ENCODE measurements at regions not wholly inside any gene's neighbourhood (a gene's known extent, or its start where the extent isn't known, plus 50 kb on each side); places are given as distances from the start of the nearest gene placed in this dataset.
"Not testable (repeated sequence)": the region's sequence is repeated elsewhere in the genome, so short reads cannot be mapped to it uniquely, and the experiment has no call there.

DNA sequence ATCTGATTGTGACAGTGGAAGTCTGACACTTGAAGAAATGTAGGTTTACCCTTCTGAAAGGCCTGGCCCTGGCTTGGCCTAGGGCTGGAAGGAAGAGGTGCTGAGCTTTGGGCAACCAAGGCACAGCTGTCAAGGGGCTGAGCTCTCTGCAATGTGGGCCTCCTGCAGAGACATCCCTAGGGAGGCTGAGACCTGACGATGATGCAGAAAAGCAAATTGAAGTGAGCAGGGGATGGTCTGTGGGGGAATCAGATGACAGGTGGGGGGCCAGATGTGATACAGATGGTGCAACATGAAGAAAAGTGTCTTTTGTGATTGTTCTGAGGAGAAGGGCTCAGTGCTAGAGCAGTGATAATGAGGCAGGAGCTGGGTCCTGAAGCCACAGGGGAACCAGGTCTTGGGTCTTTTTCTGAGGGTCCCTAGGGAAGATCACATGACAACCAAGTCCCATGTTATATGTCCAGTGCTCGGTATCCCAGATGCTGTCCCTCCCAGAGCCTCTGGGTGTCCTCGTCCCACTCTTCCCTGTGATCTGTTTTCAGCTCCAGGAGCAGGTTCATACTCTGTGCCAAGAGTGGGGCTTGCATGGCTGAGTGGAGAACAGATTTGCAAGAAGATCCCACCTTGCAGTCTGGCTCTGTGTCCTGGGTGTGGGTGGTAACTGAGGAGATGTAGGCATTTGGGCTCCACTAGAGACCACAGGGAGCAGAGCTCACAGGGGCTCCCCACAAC lies 79.9 kb upstream of the VPREB1 start (continued):
- TF ChIP-seq, protein P1, sequence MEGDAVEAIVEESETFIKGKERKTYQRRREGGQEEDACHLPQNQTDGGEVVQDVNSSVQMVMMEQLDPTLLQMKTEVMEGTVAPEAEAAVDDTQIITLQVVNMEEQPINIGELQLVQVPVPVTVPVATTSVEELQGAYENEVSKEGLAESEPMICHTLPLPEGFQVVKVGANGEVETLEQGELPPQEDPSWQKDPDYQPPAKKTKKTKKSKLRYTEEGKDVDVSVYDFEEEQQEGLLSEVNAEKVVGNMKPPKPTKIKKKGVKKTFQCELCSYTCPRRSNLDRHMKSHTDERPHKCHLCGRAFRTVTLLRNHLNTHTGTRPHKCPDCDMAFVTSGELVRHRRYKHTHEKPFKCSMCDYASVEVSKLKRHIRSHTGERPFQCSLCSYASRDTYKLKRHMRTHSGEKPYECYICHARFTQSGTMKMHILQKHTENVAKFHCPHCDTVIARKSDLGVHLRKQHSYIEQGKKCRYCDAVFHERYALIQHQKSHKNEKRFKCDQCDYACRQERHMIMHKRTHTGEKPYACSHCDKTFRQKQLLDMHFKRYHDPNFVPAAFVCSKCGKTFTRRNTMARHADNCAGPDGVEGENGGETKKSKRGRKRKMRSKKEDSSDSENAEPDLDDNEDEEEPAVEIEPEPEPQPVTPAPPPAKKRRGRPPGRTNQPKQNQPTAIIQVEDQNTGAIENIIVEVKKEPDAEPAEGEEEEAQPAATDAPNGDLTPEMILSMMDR (IDR thresholded peaks at IDR 0.05; ENCODE audit: low read depth, low read length, missing input control): no peak
- no peak for TF ChIP-seq SP1 (IDR thresholded peaks at IDR 0.05)

DNA sequence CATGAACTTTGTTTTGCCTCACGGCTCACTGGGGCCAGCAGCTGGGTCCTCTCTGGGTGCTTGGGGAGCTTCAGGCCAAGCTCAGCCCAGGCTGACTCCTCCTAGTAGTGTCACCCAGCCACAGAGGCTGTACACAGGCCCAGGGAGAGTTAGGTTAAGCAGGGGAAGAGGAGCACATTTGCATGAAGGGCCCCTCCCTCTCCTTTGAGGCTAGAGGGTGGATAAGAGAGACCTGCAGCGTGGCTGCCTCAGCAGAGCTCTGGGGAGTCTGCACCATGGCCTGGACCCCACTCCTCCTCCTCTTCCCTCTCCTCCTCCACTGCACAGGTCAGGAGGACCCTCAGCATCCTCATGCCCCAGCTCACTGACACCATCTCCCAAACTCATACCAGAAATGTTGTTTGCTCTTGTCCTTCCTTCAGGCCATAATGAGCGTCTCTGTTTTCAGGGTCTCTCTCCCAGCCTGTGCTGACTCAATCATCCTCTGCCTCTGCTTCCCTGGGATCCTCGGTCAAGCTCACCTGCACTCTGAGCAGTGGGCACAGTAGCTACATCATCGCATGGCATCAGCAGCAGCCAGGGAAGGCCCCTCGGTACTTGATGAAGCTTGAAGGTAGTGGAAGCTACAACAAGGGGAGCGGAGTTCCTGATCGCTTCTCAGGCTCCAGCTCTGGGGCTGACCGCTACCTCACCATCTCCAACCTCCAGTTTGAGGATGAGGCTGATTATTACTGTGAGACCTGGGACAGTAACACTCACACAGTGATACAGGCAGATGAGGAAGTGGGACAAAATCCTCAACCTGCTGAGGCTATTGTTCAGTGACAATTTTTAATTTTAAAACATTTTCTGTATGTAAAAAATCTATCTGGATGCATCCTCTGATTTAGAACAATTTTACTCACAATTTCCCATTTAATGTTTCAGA lies 82.4 kb upstream of the VPREB1 start:
- WGBS: 69% methylated on average over 9 of the region's 9 CpGs
- Histone ChIP-seq H3K4me1 (ENCODE audit: control insufficient read depth in 4 of 4, insufficient read depth in 4 of 4, low read length in 3 of 4) (no peaks in the 10 kb centered on the region), H3K36me3 (ENCODE audit: control insufficient read depth in 4 of 4, insufficient read depth in 3 of 4, low read depth in 1 of 4, low read length in 3 of 4) (no peaks in the 10 kb centered on the region), H3K9me3 (ENCODE audit: control insufficient read depth in 4 of 4, low read length in 3 of 4) (no peaks in the 10 kb centered on the region), H3K27ac (ENCODE audit: low read depth in 1 of 2, low read length in 2 of 2) (no peak overlapping the region), H3K4me3 (ENCODE audit: low read depth in 1 of 3, low read length in 3 of 3) (no peak overlapping the region), H3K27me3 (ENCODE audit: control insufficient read depth in 4 of 4, insufficient read depth in 4 of 4, low read length in 3 of 4) (peaks cover 0 to 2% (median 0%) of the 10 kb centered on the region in 4 donors), H3K9ac (ENCODE audit: low read depth in 1 of 2, low read length in 2 of 2) (no peak overlapping the region)
- TF ChIP-seq, protein P1 (IDR thresholded peaks at IDR 0.05; ENCODE audit: low read depth, low read length, missing input control): no peak
- TF ChIP-seq, protein P2, sequence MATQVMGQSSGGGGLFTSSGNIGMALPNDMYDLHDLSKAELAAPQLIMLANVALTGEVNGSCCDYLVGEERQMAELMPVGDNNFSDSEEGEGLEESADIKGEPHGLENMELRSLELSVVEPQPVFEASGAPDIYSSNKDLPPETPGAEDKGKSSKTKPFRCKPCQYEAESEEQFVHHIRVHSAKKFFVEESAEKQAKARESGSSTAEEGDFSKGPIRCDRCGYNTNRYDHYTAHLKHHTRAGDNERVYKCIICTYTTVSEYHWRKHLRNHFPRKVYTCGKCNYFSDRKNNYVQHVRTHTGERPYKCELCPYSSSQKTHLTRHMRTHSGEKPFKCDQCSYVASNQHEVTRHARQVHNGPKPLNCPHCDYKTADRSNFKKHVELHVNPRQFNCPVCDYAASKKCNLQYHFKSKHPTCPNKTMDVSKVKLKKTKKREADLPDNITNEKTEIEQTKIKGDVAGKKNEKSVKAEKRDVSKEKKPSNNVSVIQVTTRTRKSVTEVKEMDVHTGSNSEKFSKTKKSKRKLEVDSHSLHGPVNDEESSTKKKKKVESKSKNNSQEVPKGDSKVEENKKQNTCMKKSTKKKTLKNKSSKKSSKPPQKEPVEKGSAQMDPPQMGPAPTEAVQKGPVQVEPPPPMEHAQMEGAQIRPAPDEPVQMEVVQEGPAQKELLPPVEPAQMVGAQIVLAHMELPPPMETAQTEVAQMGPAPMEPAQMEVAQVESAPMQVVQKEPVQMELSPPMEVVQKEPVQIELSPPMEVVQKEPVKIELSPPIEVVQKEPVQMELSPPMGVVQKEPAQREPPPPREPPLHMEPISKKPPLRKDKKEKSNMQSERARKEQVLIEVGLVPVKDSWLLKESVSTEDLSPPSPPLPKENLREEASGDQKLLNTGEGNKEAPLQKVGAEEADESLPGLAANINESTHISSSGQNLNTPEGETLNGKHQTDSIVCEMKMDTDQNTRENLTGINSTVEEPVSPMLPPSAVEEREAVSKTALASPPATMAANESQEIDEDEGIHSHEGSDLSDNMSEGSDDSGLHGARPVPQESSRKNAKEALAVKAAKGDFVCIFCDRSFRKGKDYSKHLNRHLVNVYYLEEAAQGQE (IDR thresholded peaks at IDR 0.05): no peak
- TF ChIP-seq HNF4A (conservative IDR thresholded peaks at IDR 0.05) (no peak), RXRA (IDR thresholded peaks at IDR 0.05) (no peak), SP1 (IDR thresholded peaks at IDR 0.05) (no peak), HNF4G (IDR thresholded peaks at IDR 0.05) (no peak), RAD21 (IDR thresholded peaks at IDR 0.05) (no peak), YY1 (IDR thresholded peaks at IDR 0.05) (no peak), FOXA2 (IDR thresholded peaks at IDR 0.05) (no peak), EGR1 (IDR thresholded peaks at IDR 0.05; ENCODE audit: low read depth in 2 of 2) (no peak), FOXA1 (IDR thresholded peaks at IDR 0.05) (no peak), NR2F2 (IDR thresholded peaks at IDR 0.05) (no peak), JUND (IDR thresholded peaks at IDR 0.05) (no peak), GABPA (IDR thresholded peaks at IDR 0.05 in 1 of 2, conservative IDR thresholded peaks at IDR 0.05 in 1 of 2) (no peak)
- TF ChIP-seq, protein P3, sequence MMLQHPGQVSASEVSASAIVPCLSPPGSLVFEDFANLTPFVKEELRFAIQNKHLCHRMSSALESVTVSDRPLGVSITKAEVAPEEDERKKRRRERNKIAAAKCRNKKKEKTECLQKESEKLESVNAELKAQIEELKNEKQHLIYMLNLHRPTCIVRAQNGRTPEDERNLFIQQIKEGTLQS (IDR thresholded peaks at IDR 0.05): no peak
- TF ChIP-seq, protein P4, sequence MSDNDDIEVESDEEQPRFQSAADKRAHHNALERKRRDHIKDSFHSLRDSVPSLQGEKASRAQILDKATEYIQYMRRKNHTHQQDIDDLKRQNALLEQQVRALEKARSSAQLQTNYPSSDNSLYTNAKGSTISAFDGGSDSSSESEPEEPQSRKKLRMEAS (IDR thresholded peaks at IDR 0.05): no peak
- TF ChIP-seq, protein P5, sequence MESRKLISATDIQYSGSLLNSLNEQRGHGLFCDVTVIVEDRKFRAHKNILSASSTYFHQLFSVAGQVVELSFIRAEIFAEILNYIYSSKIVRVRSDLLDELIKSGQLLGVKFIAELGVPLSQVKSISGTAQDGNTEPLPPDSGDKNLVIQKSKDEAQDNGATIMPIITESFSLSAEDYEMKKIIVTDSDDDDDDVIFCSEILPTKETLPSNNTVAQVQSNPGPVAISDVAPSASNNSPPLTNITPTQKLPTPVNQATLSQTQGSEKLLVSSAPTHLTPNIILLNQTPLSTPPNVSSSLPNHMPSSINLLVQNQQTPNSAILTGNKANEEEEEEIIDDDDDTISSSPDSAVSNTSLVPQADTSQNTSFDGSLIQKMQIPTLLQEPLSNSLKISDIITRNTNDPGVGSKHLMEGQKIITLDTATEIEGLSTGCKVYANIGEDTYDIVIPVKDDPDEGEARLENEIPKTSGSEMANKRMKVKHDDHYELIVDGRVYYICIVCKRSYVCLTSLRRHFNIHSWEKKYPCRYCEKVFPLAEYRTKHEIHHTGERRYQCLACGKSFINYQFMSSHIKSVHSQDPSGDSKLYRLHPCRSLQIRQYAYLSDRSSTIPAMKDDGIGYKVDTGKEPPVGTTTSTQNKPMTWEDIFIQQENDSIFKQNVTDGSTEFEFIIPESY (IDR thresholded peaks at IDR 0.05): no peak
- no peak for DNase-seq (ENCODE audit: low spot score)

DNA sequence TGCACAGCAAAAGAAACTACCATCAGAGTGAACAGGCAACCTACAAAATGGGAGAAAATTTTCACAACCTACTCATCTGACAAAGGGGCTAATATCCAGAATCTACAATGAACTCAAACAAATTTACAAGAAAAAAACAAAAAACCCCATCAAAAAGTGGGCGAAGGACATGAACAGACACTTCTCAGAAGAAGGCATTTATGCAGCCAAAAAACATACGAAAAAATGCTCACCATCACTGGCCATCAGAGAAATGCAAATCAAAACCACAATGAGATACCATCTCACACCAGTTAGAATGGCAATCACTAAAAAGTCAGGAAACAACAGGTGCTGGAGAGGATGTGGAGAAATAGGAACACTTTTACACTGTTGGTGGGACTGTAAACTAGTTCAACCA lies 83.8 kb upstream of the VPREB1 start:
- not testable (repeated sequence) for H3K4me3 ChIP-seq (ENCODE audit: low read depth in 1 of 3, low read length in 3 of 3); H3K27me3 ChIP-seq (ENCODE audit: control insufficient read depth in 4 of 4, insufficient read depth in 4 of 4, low read length in 3 of 4); H3K9ac ChIP-seq (ENCODE audit: low read depth in 1 of 2, low read length in 2 of 2); DNase-seq (ENCODE audit: low spot score); H3K27ac ChIP-seq (ENCODE audit: low read depth in 1 of 2, low read length in 2 of 2); H3K9me3 ChIP-seq (ENCODE audit: control insufficient read depth in 4 of 4, low read length in 3 of 4); H3K4me1 ChIP-seq (ENCODE audit: control insufficient read depth in 4 of 4, insufficient read depth in 4 of 4, low read length in 3 of 4); H3K36me3 ChIP-seq (ENCODE audit: control insufficient read depth in 4 of 4, insufficient read depth in 3 of 4, low read depth in 1 of 4, low read length in 3 of 4)
- 76% methylated on average over 2 of the region's 2 CpGs for WGBS
